IgD-negative memory B cell (primary cell): ENCODE measurements at regions not wholly inside any gene's neighbourhood (a gene's known extent, or its start where the extent isn't known, plus 50 kb on each side); places are given as distances from the start of the nearest gene placed in this dataset.
"Not testable (repeated sequence)": the region's sequence is repeated elsewhere in the genome, so short reads cannot be mapped to it uniquely, and the experiment has no call there.

Experiments used
- H3K27ac Mint-ChIP-seq, 3 donors: one replicate each; pipeline ENCODE4 v1.8.0; 2020 to 2022; ENCODE audit warnings: mild to moderate bottlenecking in 3 of 3, mixed read lengths in 3 of 3, moderate library complexity in 1 of 3
- H3K27me3 Mint-ChIP-seq: one replicate; pipeline ENCODE4 v1.8.0; 2021; ENCODE audit warnings: mixed read lengths
- H3K36me3 Mint-ChIP-seq: one replicate; pipeline ENCODE4 v1.8.0; 2020; ENCODE audit warnings: mild to moderate bottlenecking, mixed read lengths
- H3K4me1 Mint-ChIP-seq, 3 donors: one replicate each; pipeline ENCODE4 v1.8.0; 2020 to 2022; ENCODE audit warnings: mixed read lengths in 3 of 3, mild to moderate bottlenecking in 1 of 3
- H3K4me3 Mint-ChIP-seq, 4 donors: one replicate each; pipeline ENCODE4 v1.8.0; 2020 to 2022; ENCODE audit warnings: mild to moderate bottlenecking in 4 of 4, mixed read lengths in 4 of 4, moderate library complexity in 3 of 4
- H3K9me3 Mint-ChIP-seq, 3 donors: one replicate each; pipeline ENCODE4 v1.8.0; 2020 to 2021; ENCODE audit warnings: mixed read lengths in 3 of 3, mild to moderate bottlenecking in 1 of 3

GRCh38 chr10:64785816-64786215, 1264.6 kb downstream of the REEP3 start:
- peaks cover 3 to 12% (median 6%) of the 10 kb centered on the region in 3 donors for H3K9me3 Mint-ChIP-seq
- no peaks in the 10 kb centered on the region for H3K4me1 Mint-ChIP-seq
- H3K4me3 Mint-ChIP-seq, result no peak overlapping the region
- H3K27ac Mint-ChIP-seq, result no peak overlapping the region
- H3K36me3 Mint-ChIP-seq, result no peaks in the 10 kb centered on the region
- H3K27me3 Mint-ChIP-seq, result no peaks in the 10 kb centered on the region

- H3K9me3 Mint-ChIP-seq, result peaks cover 3 to 12% (median 6%) of the 10 kb centered on the region in 3 donors
- no peaks in the 10 kb centered on the region for H3K36me3 Mint-ChIP-seq
- no peaks in the 10 kb centered on the region for H3K27me3 Mint-ChIP-seq
- H3K4me3 Mint-ChIP-seq, result no peak overlapping the region
- H3K4me1 Mint-ChIP-seq, result no peaks in the 10 kb centered on the region
- H3K27ac Mint-ChIP-seq, result no peak overlapping the region
These were observed 1265.8 kb downstream of the REEP3 start for GRCh38 chr10:64786989-64787388.

GRCh38 chr10:64795847-64796246, 1274.6 kb downstream of the REEP3 start:
- no peak overlapping the region for H3K4me3 Mint-ChIP-seq
- H3K4me1 Mint-ChIP-seq, result no peaks in the 10 kb centered on the region
- H3K9me3 Mint-ChIP-seq, result peaks cover 0 to 14% (median 5%) of the 10 kb centered on the region in 3 donors
- H3K27ac Mint-ChIP-seq, result no peak overlapping the region
- no peaks in the 10 kb centered on the region for H3K27me3 Mint-ChIP-seq
- H3K36me3 Mint-ChIP-seq, result peaks cover 3% of the 10 kb centered on the region

- Mint-ChIP-seq H3K27ac (no peak overlapping the region), H3K36me3 (peaks cover 3% of the 10 kb centered on the region), H3K27me3 (no peaks in the 10 kb centered on the region), H3K4me3 (no peak overlapping the region), H3K9me3 (peaks cover 0 to 16% (median 5%) of the 10 kb centered on the region in 3 donors), H3K4me1 (no peaks in the 10 kb centered on the region)
These were observed 1277.1 kb downstream of the REEP3 start for GRCh38 chr10:64798297-64798696.

- H3K4me3 Mint-ChIP-seq, H3K27ac Mint-ChIP-seq, H3K36me3 Mint-ChIP-seq, H3K9me3 Mint-ChIP-seq, H3K27me3 Mint-ChIP-seq, H3K4me1 Mint-ChIP-seq: not testable (repeated sequence)
These were observed 1287.0 kb downstream of the REEP3 start for GRCh38 chr10:64808233-64808632.

GRCh38 chr10:64810046-64810445, 1288.8 kb downstream of the REEP3 start:
- not testable (repeated sequence) for H3K36me3 Mint-ChIP-seq, H3K9me3 Mint-ChIP-seq, H3K27me3 Mint-ChIP-seq, H3K27ac Mint-ChIP-seq, H3K4me3 Mint-ChIP-seq, H3K4me1 Mint-ChIP-seq

GRCh38 chr10:64813391-64813790, 1292.2 kb downstream of the REEP3 start:
- Mint-ChIP-seq H3K27me3 (no peaks in the 10 kb centered on the region), H3K4me1 (no peaks in the 10 kb centered on the region), H3K4me3 (no peak overlapping the region), H3K36me3 (no peaks in the 10 kb centered on the region), H3K27ac (no peak overlapping the region), H3K9me3 (peaks cover 0 to 9% (median 0%) of the 10 kb centered on the region in 3 donors)

- H3K27ac Mint-ChIP-seq, result no peak overlapping the region
- peaks cover 0 to 9% (median 0%) of the 10 kb centered on the region in 3 donors for H3K9me3 Mint-ChIP-seq
- H3K4me3 Mint-ChIP-seq, result no peak overlapping the region
- no peaks in the 10 kb centered on the region for H3K4me1 Mint-ChIP-seq
- no peaks in the 10 kb centered on the region for H3K36me3 Mint-ChIP-seq
- H3K27me3 Mint-ChIP-seq, result no peaks in the 10 kb centered on the region
These were observed 1293.0 kb downstream of the REEP3 start for GRCh38 chr10:64814201-64814600.

GRCh38 chr10:64829888-64830412, 1308.7 kb downstream of the REEP3 start:
- Mint-ChIP-seq H3K36me3 (no peaks in the 10 kb centered on the region), H3K27me3 (no peaks in the 10 kb centered on the region), H3K27ac (no peak overlapping the region), H3K4me3 (no peak overlapping the region), H3K4me1 (no peaks in the 10 kb centered on the region), H3K9me3 (peaks cover 0 to 14% (median 0%) of the 10 kb centered on the region in 3 donors)

- H3K4me3 Mint-ChIP-seq, result no peak overlapping the region
These were observed 1309.7 kb downstream of the REEP3 start for GRCh38 chr10:64830869-64831268.

GRCh38 chr10:64840341-64840740, 1319.1 kb downstream of the REEP3 start:
- Mint-ChIP-seq H3K27ac (no peak overlapping the region), H3K36me3 (peaks cover 2% of the 10 kb centered on the region), H3K9me3 (peaks cover 1 to 3% (median 2%) of the 10 kb centered on the region in 3 donors), H3K4me3 (no peak overlapping the region), H3K27me3 (no peaks in the 10 kb centered on the region), H3K4me1 (no peaks in the 10 kb centered on the region)

More at GRCh38 chr10:64830869-64831268, 1309.7 kb downstream of the REEP3 start:
- H3K36me3 Mint-ChIP-seq, result no peaks in the 10 kb centered on the region
- no peak overlapping the region for H3K27ac Mint-ChIP-seq
- peaks cover 0 to 14% (median 0%) of the 10 kb centered on the region in 3 donors for H3K9me3 Mint-ChIP-seq
- H3K4me1 Mint-ChIP-seq, result no peaks in the 10 kb centered on the region
- no peaks in the 10 kb centered on the region for H3K27me3 Mint-ChIP-seq

GRCh38 chr10:64846700-64847099, 1325.5 kb downstream of the REEP3 start:
- H3K9me3 Mint-ChIP-seq, result peaks cover 0 to 6% (median 1%) of the 10 kb centered on the region in 3 donors
- no peaks in the 10 kb centered on the region for H3K27me3 Mint-ChIP-seq
- no peak overlapping the region for H3K27ac Mint-ChIP-seq
- no peaks in the 10 kb centered on the region for H3K4me1 Mint-ChIP-seq
- no peak overlapping the region for H3K4me3 Mint-ChIP-seq
- peaks cover 2% of the 10 kb centered on the region for H3K36me3 Mint-ChIP-seq

- Mint-ChIP-seq H3K27ac (no peak overlapping the region), H3K27me3 (no peaks in the 10 kb centered on the region), H3K4me1 (no peaks in the 10 kb centered on the region), H3K4me3 (no peak overlapping the region), H3K9me3 (peaks cover 0 to 8% (median 3%) of the 10 kb centered on the region in 3 donors), H3K36me3 (peaks cover 2% of the 10 kb centered on the region)
These were observed 1334.7 kb downstream of the REEP3 start for GRCh38 chr10:64855941-64856340.

GRCh38 chr10:64859911-64860310, 1338.7 kb downstream of the REEP3 start:
- Mint-ChIP-seq H3K36me3 (no peaks in the 10 kb centered on the region), H3K27ac (no peak overlapping the region), H3K27me3 (no peaks in the 10 kb centered on the region), H3K9me3 (peaks cover 0 to 15% (median 5%) of the 10 kb centered on the region in 3 donors), H3K4me3 (no peak overlapping the region), H3K4me1 (no peaks in the 10 kb centered on the region)

- no peaks in the 10 kb centered on the region for H3K4me1 Mint-ChIP-seq
- peaks cover 0 to 11% (median 2%) of the 10 kb centered on the region in 3 donors for H3K9me3 Mint-ChIP-seq
- H3K36me3 Mint-ChIP-seq, result no peaks in the 10 kb centered on the region
- H3K27me3 Mint-ChIP-seq, result no peaks in the 10 kb centered on the region
- H3K27ac Mint-ChIP-seq, result no peak overlapping the region
- H3K4me3 Mint-ChIP-seq, result no peak overlapping the region
These were observed 1342.6 kb downstream of the REEP3 start for GRCh38 chr10:64863836-64864235.

GRCh38 chr10:64867501-64867962, 1346.3 kb downstream of the REEP3 start:
- Mint-ChIP-seq H3K27me3 (no peaks in the 10 kb centered on the region), H3K4me1 (no peaks in the 10 kb centered on the region), H3K27ac (no peak overlapping the region), H3K9me3 (peaks cover 0 to 9% (median 0%) of the 10 kb centered on the region in 3 donors), H3K4me3 (no peak overlapping the region), H3K36me3 (no peaks in the 10 kb centered on the region)
